SK-N-SH (cell line): ENCODE measurements at regions not wholly inside any gene's neighbourhood (a gene's known extent, or its start where the extent isn't known, plus 50 kb on each side); places are given as distances from the start of the nearest gene placed in this dataset.

ENCODE experiments used
- CTCF ChIA-PET: fragments of 300-600, 350-600 bp; formaldehyde crosslinking; extraction: SDS; loops from one replicate; lab custom pipeline; 2021; lab: Yijun Ruan, JAX
- POLR2A ChIA-PET: fragments of 350-600 bp; sonication (Branson Sonifier 250); formaldehyde crosslinking; extraction: SDS; loops from one replicate; lab custom pipeline; 2020; ENCODE audit warnings: antibody characterized with exemption, inconsistent platforms; lab: Yijun Ruan, JAX
- DNase-seq: peaks from one replicate; pipeline ENCODE4 v3.0.0; 2012
- H2AFZ ChIP-seq: fragments of 200-600 bp; sonication (generic); 2 replicates; pipeline ENCODE4 v1.8.1; 2016; ENCODE audit warnings: antibody characterized with exemption, mild to moderate bottlenecking, low read depth
- H3F3A ChIP-seq: fragments of 200-600 bp; sonication (generic); replicated peaks from 2 replicates; pipeline ENCODE3; 2016; ENCODE audit warnings: antibody characterized with exemption, mild to moderate bottlenecking; ENCODE audit not compliant: insufficient read depth
- H3K27ac ChIP-seq, 2 experiments: fragments of 200-500 bp in 1 of 2; fragments of 200-600 bp in 1 of 2; sonication (Bioruptor generic) in 1 of 2; sonication (generic), shearing (Covaris generic) in 1 of 2; 2 replicates each; pipeline versions ENCODE4 v1.5.1 to v1.6.1; 2014 to 2016; ENCODE audit warnings: low read depth in 2 of 2, inconsistent platforms in 1 of 2, low read length in 1 of 2, mild to moderate bottlenecking in 1 of 2, mixed read lengths in 1 of 2
- H3K27me3 ChIP-seq: fragments of 200-600 bp; sonication (generic), shearing (Covaris generic); 2 replicates; pipeline ENCODE4 v1.6.1; 2016; ENCODE audit warnings: mixed run types; ENCODE audit not compliant: insufficient read depth
- H3K36me3 ChIP-seq, 2 experiments: fragments of 200-500 bp in 1 of 2; fragments of 200-600 bp in 1 of 2; sonication (Bioruptor generic) in 1 of 2; sonication (generic) in 1 of 2; replicated peaks in 1 of 2; 2 replicates each; pipeline versions ENCODE3 to v1.5.1; 2014 to 2016; ENCODE audit warnings: low read length in 1 of 2, mild to moderate bottlenecking in 1 of 2; ENCODE audit not compliant: insufficient read depth in 2 of 2, control insufficient read depth in 1 of 2
- H3K4me1 ChIP-seq, 2 experiments: fragments of 200-500 bp in 1 of 2; fragments of 200-600 bp in 1 of 2; sonication (Bioruptor generic) in 1 of 2; sonication (generic), shearing (Covaris generic) in 1 of 2; 2 replicates each; pipeline versions ENCODE4 v1.5.1 to v1.6.1; 2014 to 2016; ENCODE audit warnings: low read depth in 1 of 2, low read length in 1 of 2, mixed run types in 1 of 2; ENCODE audit not compliant: insufficient read depth in 2 of 2, control insufficient read depth in 1 of 2
- H3K4me2 ChIP-seq: fragments of 200-600 bp; sonication (generic), shearing (Covaris generic); 2 replicates; pipeline ENCODE4 v1.6.1; 2017; ENCODE audit warnings: mixed run types
- H3K4me3 ChIP-seq, 2 experiments: fragments of 200-500 bp in 1 of 2; fragments of 200-600 bp in 1 of 2; sonication (Bioruptor generic) in 1 of 2; sonication (generic), shearing (Covaris generic) in 1 of 2; 2 replicates each; pipeline versions ENCODE4 v1.5.1 to v1.8.1; 2014 to 2016; ENCODE audit warnings: low read depth in 2 of 2, inconsistent platforms in 1 of 2, low read length in 1 of 2, mild to moderate bottlenecking in 1 of 2, mixed read lengths in 1 of 2, moderate library complexity in 1 of 2
- H3K79me2 ChIP-seq: fragments of 200-600 bp; sonication (generic); 2 replicates; pipeline ENCODE4 v1.8.1; 2017; ENCODE audit warnings: mild to moderate bottlenecking; ENCODE audit not compliant: insufficient read depth
- H3K9ac ChIP-seq: fragments of 200-600 bp; sonication (generic); 2 replicates; pipeline ENCODE4 v1.6.1; 2017; ENCODE audit warnings: mixed run types
- H3K9me2 ChIP-seq: fragments of 200-600 bp; sonication (generic); 2 replicates; pipeline ENCODE4 v1.6.1; 2017; ENCODE audit warnings: mixed run types
- H3K9me3 ChIP-seq: fragments of 200-600 bp; sonication (generic); 2 replicates; pipeline ENCODE4 v1.6.1; 2017; ENCODE audit warnings: mixed run types, mild to moderate bottlenecking, moderate library complexity
- H4K20me1 ChIP-seq: fragments of 200-600 bp; sonication (generic); 2 replicates; pipeline ENCODE4 v1.6.1; 2017; ENCODE audit warnings: mild to moderate bottlenecking, mixed run types; ENCODE audit not compliant: insufficient read depth
- EP300 ChIP-seq, 2 experiments: IDR thresholded peaks; 2 replicates each; pipeline versions ENCODE4 v1.4.0 to v1.6.1; 2012; ENCODE audit warnings: borderline replicate concordance in 1 of 2, low read depth in 1 of 2, low read length in 1 of 2
- EZH2phosphoT487 ChIP-seq: fragments of 200-600 bp; sonication (generic); IDR thresholded peaks from 2 replicates; pipeline ENCODE4 v1.6.1; 2017; ENCODE audit warnings: low read depth, mixed run types, mild to moderate bottlenecking, antibody characterized with exemption, moderate library complexity, borderline replicate concordance
- FOSL2 ChIP-seq: IDR thresholded peaks from 2 replicates; pipeline ENCODE4 v1.4.0; 2012; ENCODE audit warnings: low read depth, mild to moderate bottlenecking, moderate library complexity, borderline replicate concordance
- JUND ChIP-seq: IDR thresholded peaks from 2 replicates; pipeline ENCODE4 v1.4.0; 2012
- NFIC ChIP-seq: IDR thresholded peaks from 2 replicates; pipeline ENCODE4 v1.4.0; 2012; ENCODE audit warnings: borderline replicate concordance
- NRF1 ChIP-seq: IDR thresholded peaks from 2 replicates; pipeline ENCODE4 v1.6.1; 2012; ENCODE audit warnings: low read depth, mild to moderate bottlenecking, low read length
- RCOR1 ChIP-seq: fragments of 150-350 bp; IDR thresholded peaks from 2 replicates; pipeline ENCODE4 v1.6.1; 2017; ENCODE audit warnings: antibody characterized with exemption, low read length
- RFX5 ChIP-seq: IDR thresholded peaks from 2 replicates; pipeline ENCODE4 v1.6.1; 2012; ENCODE audit warnings: mild to moderate bottlenecking, improper control_type of control experiment, low read length
- RXRA ChIP-seq: IDR thresholded peaks from 2 replicates; pipeline ENCODE4 v1.4.0; 2012; ENCODE audit warnings: low read depth, mild to moderate bottlenecking, borderline replicate concordance
- SIN3A ChIP-seq: IDR thresholded peaks from 2 replicates; pipeline ENCODE4 v1.6.1; 2012; ENCODE audit warnings: low read depth, mild to moderate bottlenecking, low read length, moderate library complexity, borderline replicate concordance
- TCF12 ChIP-seq: IDR thresholded peaks from 2 replicates; pipeline ENCODE4 v1.4.0; 2012
- TEAD4 ChIP-seq: IDR thresholded peaks from 2 replicates; pipeline ENCODE4 v1.4.0; 2012; ENCODE audit warnings: mild to moderate bottlenecking, borderline replicate concordance; ENCODE audit not compliant: insufficient read depth
- WGBS: methylation state at CpG from one replicate; pipeline ENCODE4 v1.1.6; 2017; ENCODE audit warnings: low lambda C conversion rate; 5-methylcytosine and 5-hydroxymethylcytosine counted together
- TF ChIP-seq, protein P1 (sequence below): IDR thresholded peaks from 2 replicates; pipeline ENCODE4; 2012
- TF ChIP-seq, protein P2 (sequence below): IDR thresholded peaks from 2 replicates; pipeline ENCODE4 v1.4.0; 2012; ENCODE audit warnings: low read depth, borderline replicate concordance

DNA sequence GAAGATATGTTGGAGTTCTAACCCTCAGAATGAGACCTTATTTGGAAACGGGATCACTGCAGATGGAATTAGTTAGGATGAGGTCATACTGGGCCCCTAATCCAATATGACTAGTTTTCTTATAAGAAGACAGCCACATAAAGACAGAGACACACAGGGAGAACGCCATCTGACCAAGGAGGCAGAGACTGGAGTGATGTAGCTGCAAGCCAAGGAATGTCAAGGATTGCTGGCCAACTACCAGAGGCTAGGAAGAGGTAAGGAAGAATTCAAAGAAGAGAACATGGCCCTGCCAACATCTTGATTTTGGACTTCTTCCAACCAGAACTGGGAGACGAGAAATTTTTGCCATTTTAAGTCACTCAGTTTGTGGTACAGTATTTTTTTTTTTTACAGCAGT, 152.8 kb upstream of the DIPK2B start:
- H3K4me1 ChIP-seq, result peaks cover 0 to 14% of the 10 kb centered on the region in 2 experiments; a peak in 1 of 4 replicates
- peaks cover 0 to 3% of the 10 kb centered on the region in 2 experiments for H3K36me3 ChIP-seq
- peaks cover 14% of the 10 kb centered on the region for H3F3A ChIP-seq
- peak in 1 of 2 experiments; percentile 48; a peak in 1 of 4 replicates for TF ChIP-seq EP300 (IDR thresholded peaks at IDR 0.05; ENCODE audit: borderline replicate concordance in 1 of 2, low read depth in 1 of 2, low read length in 1 of 2)
- no peak for TF ChIP-seq RCOR1
- TF ChIP-seq JUND, result peak; percentile 9; the same call in 1 of the 2 replicates
- TF ChIP-seq TCF12, result peak; percentile 63
- TF ChIP-seq, protein P1, sequence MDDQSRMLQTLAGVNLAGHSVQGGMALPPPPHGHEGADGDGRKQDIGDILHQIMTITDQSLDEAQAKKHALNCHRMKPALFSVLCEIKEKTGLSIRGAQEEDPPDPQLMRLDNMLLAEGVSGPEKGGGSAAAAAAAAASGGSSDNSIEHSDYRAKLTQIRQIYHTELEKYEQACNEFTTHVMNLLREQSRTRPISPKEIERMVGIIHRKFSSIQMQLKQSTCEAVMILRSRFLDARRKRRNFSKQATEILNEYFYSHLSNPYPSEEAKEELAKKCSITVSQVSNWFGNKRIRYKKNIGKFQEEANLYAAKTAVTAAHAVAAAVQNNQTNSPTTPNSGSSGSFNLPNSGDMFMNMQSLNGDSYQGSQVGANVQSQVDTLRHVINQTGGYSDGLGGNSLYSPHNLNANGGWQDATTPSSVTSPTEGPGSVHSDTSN, result peak; percentile 28; the same call in 1 of the 2 replicates
- TF ChIP-seq RXRA, result peak; percentile 17; the same call in 1 of the 2 replicates
- TF ChIP-seq RFX5, result no peak
- TF ChIP-seq, protein P2, sequence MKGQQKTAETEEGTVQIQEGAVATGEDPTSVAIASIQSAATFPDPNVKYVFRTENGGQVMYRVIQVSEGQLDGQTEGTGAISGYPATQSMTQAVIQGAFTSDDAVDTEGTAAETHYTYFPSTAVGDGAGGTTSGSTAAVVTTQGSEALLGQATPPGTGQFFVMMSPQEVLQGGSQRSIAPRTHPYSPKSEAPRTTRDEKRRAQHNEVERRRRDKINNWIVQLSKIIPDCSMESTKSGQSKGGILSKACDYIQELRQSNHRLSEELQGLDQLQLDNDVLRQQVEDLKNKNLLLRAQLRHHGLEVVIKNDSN, result no peak
- TF ChIP-seq NFIC, result peak; percentile 71
- peak; percentile 32; the same call in 1 of the 2 replicates for TF ChIP-seq TEAD4
- H3K27me3 ChIP-seq, result no peaks in the 10 kb centered on the region
- CTCF ChIA-PET, result no interaction called here
- no peak overlapping the region for H3K9ac ChIP-seq
- H3K9me2 ChIP-seq, result no peaks in the 10 kb centered on the region
- DNase-seq, result no peak
- H3K4me3 ChIP-seq, result no peak overlapping the region
- no peaks in the 10 kb centered on the region for H4K20me1 ChIP-seq
- H3K9me3 ChIP-seq, result peaks cover 26% of the 10 kb centered on the region; the same call in 1 of the 2 replicates
- POLR2A ChIA-PET, result no interaction called here
- no peak overlapping the region for H2AFZ ChIP-seq
- no peaks in the 10 kb centered on the region for H3K79me2 ChIP-seq
- WGBS, result 38% methylated on average over 3 of the region's 3 CpGs
- no peak overlapping the region for H3K4me2 ChIP-seq
- peak overlapping the region in 1 of 2 experiments; percentile 8; a peak in 2 of 4 replicates for H3K27ac ChIP-seq

DNA sequence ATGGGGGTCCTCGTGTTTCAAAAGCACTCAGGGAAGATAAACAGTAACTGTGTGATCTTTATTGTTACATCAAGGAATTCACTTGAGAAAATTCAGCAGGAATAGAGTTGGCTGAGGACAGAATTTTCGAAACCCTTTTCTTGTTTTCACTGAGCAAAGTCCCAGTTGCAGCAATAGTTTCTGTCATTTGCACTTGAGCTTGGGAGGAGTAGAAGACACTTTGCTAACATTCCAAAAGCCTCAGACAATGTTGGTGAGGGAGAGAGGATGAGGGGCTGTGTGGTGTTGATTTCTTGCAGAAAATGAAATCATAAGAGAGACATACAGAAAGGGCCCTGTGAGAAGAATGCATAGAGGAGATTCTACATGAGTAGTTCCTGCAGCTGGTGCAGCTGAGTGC, 151.9 kb upstream of the DIPK2B start:
- Histone ChIP-seq H3K9me2 (no peaks in the 10 kb centered on the region), H3K27ac (peak overlapping the region; percentile 57 to 81; a peak in 3 of 4 replicates), H3K36me3 (peaks cover 0 to 3% of the 10 kb centered on the region in 2 experiments), H3K4me1 (peaks cover 0 to 14% of the 10 kb centered on the region in 2 experiments; a peak in 1 of 4 replicates), H2AFZ (no peak overlapping the region; the same call in 1 of the 2 replicates), H3K27me3 (no peaks in the 10 kb centered on the region), H3K9ac (no peak overlapping the region), H3F3A (peaks cover 14% of the 10 kb centered on the region), H3K9me3 (peaks cover 22% of the 10 kb centered on the region; the same call in 1 of the 2 replicates), H3K4me2 (0 out of 2 replicates have a peak overlapping the region, but pooled peaks have one; percentile 57), H3K4me3 (no peak overlapping the region), H4K20me1 (no peaks in the 10 kb centered on the region), H3K79me2 (no peaks in the 10 kb centered on the region)
- ChIA-PET CTCF (no interaction called here), POLR2A (no interaction called here)
- DNase-seq, result no peak
- TF ChIP-seq NRF1 (no peak), EZH2phosphoT487 (no peak), EP300 (IDR thresholded peaks at IDR 0.05; ENCODE audit: borderline replicate concordance in 1 of 2, low read depth in 1 of 2, low read length in 1 of 2) (no peak), FOSL2 (no peak), RXRA (no peak), SIN3A (no peak)
- 25% methylated on average over 2 of the region's 2 CpGs for WGBS
